NCI-H1436 treated with DMSO at 0.1 percent for 48 hours (cell line): ENCODE measurements at regions not wholly inside any gene's neighbourhood (a gene's known extent, or its start where the extent isn't known, plus 50 kb on each side); places are given as distances from the start of the nearest gene placed in this dataset.

Source experiments
- DNase-seq: peaks from one replicate; lab custom pipeline; 2025; lab: John Stamatoyannopoulos, UW

DNA sequence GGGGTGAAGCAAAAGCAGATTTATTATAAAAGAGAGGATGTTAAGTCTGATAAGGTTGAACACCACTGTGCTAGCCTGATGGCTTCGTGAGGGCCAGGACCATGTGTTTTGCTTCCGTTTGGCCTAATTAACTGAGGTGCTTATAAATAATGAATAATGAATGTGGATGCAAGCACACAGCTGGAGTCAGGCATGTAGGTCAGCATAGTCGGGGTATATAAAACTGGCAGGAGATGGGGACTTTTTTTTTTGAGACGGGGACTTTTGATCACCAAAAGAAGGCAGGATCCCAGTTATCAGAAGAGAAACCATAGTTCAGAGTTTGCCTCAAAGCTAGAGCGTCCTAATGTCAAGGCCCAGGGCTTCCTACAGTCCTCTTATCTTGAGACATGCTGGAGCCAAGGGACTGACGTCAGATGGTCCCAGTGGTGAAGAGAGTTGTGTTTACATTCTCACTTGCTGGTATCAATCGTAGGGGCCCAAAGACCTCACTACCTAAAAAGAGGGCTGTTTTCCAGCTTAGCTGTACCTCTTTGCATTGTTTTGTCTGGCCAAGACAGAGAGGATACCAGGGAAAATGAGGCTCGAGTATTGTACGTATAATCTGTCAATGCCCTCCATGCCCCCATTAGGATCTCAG lies 50.4 kb downstream of the RTL9 start:
- no peak for DNase-seq

DNA sequence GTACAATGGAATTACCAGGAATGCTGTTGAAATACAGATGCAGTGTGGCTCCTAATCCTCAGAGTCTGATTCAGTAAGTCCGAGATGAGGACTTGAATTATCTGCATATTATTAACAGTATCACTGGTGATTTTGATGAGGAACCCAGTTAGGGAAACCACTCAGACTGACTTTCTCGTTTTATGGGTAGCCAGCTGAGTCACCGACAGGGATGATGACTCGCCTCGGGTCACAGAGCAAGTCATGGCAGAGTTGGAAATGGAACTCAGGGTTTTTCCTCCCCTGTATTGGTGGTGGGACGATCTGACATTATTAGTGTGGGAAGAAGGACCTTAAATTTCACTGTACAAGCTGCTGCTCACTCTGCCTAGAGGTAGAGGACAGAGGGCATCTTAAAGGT lies 51.3 kb downstream of the RTL9 start:
- DNase-seq, result no peak

DNA sequence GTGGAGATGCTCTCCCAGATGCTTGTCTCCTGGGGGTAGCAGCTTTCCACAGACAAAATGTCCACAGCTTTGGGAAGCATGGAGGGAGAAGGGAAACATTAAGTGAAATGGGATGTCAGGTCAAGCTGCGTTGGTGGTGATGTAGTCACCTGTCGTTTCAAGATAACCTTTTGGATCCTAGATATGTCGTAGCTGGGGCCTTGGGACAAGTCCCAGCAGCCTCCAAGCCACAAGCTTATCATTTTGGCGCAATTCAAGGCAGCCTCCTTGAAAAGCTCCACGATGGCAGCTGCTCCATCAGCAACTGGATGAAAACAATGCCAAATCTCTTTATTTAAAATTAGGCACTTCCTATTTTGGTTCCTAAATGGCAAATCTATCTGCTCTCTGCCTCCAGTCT lies 52.0 kb downstream of the RTL9 start:
- no peak for DNase-seq

DNA sequence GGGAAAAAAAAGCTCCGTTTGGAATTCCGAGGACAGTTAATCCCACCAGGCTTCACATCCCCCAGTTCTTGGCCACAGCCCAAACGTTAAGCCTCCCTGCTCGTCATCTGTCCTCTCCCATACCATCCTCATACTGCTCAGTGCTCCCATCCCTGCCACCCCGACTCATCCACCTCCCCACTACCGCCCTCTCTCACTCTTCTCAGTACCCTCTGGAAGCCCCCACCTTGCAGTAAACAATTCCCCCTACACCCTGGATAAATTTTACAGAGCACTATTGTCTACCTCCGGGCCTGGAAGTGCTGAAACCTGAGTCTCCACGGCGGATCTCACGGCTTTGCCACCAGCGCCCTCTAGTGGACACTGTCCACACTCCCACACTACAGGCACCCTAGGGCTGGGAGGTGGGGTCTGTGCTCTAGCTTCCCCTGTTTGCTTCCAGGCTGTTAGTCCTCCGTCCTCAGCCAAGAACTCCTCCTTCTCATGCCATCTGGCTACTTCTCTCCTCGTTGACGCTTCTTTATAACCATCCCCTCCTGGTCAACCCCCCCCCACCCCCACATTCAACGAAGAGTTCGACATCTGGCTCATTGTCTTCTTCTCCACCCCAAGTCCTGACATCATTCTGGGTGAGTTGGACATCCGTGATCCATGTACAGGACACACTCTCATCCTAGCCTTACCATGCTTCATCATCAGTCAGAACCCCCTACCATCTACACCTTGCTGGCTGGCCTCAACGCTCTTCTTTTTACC lies 54.5 kb downstream of the RTL9 start:
- peak; percentile 34 for DNase-seq

DNA sequence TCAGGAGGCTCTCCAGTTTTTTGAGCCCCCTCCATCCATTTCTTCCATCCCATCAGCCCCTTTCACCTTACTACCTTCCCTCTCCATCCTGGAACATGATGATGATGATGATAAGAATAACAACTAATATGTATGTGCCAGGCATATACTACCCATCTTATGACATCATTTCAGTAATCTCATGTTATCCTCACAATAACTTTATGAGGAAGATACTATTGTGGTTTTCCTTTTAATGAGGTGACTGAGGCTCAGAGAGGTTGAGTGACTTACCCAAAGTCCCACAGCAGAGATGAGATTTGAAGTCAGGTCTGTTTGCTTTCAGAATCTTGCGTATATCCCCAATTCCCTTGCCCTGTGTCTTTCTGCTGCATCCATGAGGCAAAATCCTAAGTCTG lies 55.1 kb downstream of the RTL9 start:
- DNase-seq, result no peak

DNA sequence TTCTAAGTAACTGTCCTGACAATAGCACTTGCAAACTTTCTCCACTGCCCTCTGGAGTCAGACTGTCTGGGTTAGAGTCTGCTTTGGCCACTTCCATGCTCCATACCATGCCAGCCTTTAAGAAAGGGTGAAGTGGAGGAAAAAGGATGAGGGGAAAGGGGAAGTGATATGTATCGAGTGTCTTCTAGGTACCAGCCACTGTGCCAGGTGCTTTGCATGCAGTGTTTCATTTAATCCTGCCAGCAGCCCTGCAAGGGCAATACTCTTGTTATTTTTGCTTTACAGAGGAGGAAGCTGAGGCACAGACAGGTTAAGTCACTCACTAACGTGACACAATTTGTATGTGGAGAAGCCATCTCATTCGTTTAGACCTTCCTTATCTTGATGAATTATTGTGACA lies 55.6 kb downstream of the RTL9 start:
- DNase-seq, result no peak

DNA sequence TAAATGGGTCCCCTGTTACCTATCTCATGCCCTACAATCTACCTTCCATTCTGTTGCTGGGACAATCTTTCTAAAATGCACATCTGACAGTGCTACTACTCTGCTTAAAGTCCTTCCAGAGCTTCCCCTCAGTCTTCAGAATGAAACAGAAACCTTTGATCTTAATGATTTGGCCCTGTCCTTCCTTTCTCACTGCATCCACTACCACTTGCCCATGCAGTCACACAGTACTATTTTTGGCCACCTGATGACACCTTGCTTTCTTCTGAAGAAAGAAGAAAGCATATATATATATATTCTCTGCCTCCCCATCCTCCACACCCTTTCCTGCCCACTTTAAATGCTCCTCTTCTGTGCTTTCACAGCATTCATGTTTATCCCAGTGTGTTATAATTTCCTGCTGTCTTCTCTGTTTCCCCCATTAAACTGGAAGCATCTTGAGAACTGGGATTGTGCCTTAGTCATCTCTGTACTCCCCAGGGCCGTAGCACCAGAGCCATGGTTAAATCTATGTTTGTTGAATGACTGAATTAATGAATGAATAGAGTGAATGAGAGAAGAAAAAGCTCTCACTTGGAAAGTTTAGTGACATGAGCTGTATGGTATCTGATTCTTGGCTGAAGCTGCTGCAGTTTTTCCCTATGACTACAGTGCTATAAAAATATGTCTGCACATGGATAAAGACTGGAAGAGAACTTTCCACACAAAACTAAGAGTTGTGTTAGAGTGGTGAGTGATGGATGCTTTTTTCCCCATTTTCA lies 56.2 kb downstream of the RTL9 start:
- DNase-seq, result no peak

DNA sequence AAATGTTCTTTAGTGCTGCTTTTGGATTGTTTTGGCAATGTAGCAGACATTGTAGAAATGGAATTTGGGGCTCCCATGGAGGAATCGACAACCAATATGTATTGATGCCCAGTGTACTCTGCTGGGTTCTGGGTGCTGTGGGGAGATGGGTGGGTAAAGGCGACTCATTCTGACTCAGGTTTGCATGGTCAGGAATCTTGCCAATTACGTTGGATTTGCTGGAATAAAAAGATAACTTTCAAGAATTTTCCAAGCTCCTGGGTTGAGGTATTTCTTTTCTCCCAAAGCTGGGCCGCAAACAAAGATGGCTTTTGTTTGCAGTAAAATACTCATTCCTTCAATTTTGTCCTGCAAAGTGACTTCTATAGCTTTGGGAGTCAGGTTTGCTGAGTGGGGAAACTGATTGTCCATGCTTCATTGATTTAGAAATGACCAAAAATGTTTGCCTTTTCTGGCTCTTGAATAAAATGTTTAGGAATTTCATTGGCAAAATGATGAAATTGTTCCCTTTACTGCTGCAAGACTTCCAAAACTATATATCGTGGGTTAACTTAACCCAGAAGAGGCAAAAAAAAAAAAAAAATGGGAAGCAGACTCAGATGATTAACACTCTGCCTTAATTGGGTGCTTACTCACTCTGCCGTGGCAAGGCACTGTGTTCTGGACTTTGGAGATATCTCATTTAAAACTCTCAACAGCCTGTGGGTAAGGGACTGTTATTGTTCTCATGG lies 57.0 kb downstream of the RTL9 start:
- DNase-seq, result no peak

DNA sequence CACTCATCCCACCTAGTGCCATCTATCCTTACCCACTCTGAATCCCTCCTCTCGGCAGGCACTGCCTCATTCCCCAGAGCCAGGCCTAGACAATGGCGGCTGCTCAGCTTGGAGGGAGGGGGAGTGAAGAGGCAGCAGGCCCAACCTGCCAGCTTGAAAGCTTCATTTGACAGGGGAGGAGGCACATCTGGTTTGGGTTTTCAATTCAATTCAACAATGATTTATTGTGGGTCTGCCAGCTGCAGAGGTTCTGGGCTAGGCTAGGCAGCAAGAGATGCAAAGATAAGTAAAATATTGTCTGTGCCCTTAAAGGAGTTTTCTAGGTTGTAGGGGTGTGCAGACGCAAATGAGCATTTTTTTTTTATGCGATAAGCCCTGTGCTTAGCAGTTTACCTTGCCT lies 58.5 kb downstream of the RTL9 start:
- no peak for DNase-seq

DNA sequence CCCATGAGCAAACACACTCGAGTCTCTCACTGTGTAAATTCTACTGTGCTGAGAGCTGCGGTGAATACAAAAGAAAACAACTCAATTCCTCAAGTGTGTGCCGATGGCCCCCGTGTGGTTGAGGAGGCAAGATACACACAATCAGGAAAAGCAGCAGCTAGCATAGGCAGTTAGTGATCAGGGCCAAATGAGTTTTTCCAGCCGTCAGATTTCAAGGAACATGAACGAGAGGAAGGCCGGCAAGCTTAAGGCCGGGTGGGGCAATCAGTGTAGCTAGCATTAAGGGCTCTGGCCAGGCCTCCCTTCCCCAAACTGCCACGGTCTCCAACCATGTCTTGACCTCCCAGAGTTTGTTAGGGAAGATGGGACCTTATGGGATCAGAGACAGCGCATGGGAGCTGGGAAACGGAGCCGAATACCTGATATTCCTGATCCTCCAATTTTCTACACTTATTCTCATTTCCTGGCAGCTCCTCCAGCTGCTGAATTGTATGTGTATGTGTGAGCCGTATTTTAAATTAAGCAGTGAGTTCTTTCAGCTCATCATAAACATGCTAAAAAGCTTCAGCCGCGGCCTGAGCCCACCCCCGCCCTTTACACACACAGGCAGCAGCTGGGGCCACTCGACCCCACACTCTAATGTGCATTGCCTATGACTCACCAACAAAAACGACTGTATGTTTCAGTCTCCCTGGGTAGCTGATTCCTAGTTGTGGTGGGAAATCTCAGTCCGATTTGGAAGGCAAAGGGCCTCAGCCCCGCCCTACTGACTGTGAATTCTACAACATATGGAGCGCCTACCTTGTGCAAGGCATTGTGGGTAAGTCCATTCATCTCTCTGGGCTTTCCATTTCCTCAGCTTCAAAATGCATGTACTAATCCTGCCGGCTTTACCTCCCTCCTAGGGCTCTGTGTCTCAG lies 59.9 kb downstream of the RTL9 start:
- peak; percentile 44 for DNase-seq

DNA sequence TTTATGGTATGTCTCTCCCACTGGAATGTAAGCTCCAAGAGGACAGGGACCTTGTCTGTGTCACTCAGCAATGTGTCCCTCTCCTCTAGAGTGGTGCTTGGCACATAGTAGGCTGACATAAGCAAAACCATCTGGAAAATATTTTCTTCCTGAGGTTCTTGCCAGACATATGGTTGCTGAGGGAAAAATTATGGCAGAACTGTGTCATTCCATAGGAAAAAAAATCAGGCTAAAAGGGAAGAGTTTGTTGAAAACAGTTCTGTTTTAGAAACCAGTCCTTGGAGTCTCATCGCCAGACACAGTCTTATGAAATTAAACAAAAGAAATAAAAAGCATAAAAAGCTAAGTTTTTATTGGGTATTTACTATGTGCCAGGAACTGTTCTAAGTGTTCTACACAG lies 60.9 kb downstream of the RTL9 start:
- no peak for DNase-seq

DNA sequence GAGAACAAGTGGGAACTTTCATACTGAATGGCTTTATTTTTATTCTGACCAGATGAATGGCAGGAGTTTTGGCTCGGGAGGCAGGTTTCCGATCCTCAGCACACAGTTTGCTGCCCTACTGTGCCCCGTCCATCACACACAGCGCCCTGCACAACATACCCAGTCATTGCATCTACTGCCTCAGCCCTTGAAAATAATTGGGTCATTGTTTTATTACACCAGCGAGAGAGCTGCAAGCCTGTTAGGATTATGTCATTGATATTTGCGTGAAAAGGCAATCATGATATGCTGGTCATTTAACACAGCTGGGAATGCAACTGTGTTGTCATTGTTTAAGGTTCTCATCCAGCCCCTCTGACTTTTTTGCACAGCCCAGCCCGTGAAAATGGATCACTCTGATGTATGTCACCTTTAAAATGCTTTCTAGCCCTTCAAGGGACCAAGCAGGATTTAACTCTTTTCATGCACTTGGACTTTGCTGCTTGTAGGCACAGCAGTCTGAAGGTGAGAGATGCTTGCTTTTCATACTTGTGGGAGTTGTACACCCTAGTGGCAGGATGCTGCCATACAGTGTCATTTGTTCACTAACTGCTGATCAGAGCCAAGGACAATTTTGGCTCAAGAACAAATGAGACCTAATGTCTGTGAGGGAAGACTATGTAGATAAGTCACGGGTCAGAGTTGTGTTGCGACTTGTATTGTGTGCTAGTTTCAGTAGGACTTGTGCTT lies 62.3 kb downstream of the RTL9 start:
- no peak for DNase-seq

DNA sequence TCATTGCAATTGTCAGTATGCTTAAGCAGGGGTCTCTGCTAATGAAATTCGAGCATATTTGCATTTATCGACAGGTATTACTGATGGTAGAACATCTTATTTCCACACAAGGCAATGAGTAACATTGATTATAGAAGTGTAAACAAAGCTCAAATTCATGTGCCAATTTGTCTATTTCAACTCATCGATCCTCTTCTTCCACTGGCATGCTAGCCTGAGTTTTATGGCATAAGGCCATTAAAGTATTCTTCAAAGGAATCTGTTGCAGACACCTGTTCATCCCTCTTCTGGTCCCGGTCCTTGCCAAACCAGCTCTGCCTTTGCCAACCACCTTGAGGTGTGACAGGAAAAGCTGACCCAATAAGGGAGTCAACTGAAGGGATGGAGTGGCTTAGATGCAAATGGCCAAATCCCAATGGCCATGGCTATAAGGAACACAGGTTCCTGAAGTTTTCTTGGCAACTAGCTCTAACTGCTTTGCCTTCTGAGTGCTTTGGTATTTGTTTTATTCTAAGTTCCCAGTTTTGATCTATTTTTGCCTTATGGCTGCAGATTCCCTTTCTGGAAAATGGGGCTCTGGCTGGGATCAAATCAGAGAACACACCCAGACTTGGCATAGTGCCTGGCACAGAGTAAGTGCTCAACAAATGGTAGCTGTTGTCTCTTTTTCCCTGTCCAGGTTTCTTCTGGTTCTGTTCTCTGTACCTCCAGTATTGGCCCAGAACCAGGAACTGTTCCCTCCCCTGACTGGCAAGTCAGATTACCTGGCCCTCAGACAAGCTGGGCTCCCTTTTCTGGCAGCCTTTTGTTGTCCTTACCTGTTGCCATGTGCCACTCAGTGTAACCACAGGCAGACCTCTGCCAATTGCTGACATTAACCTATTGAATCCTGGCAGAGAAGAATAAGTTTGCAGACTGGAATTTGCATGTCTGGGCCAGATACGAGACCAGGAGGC lies 63.1 kb downstream of the RTL9 start:
- no peak for DNase-seq

DNA sequence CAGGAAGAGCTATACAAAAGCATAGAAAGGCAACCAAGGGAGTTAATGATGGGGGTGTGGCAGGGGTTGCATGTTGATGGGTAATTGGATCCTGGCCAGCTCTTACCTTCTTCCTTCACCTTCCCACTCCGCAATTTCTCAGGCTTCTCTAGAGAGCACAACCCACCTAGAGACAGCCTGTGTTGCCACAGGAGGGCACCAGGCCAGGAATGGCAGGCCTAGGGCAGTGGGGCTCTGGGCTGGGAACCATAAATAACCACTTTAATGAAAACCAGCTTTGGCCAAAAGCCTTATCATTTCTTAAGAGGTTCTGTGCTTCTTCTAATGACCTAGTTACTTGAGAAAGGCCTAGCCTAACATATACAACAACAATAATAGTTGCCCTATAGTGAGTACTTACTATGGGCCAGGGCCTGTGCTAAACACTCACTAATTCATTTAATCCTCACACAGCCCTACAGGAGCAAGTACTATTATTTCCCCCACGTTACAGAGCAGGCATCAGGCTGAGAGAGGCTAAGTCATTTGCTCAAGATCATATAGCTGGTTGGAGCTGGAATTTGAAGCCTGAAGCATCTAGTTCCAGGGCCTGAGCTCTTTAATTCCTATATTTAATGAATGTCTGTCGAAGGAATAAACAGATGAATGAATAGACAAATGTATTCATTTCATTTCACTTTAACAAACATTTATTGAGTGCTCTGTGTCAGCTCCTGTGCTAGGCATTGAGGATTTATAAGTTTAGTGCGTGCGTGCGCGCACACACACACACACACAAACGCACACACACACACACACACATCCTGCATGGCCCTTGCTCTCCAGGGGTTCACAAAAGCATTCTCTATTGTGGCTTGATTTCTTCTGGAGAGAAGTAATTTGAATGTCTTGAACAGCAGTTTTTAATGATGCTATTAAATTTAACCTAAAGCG lies 66.8 kb downstream of the RTL9 start:
- peak; percentile 55 for DNase-seq

DNA sequence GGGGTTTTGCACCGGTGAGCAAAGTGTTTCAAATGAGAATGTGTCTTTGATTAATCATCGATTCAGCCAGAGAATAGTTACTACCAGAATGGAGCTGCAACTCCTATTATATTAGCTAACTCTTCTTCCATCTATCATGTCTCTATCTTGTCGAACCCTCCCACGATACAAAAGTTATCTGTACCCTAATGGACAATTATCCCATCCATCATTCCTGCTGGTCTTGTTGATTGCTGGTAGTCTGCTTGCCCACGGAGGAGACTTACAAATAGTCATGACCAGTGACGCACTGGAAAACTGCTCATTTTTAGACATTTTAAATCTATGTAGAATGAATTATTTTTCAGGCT lies 67.5 kb downstream of the RTL9 start:
- no peak for DNase-seq

DNA sequence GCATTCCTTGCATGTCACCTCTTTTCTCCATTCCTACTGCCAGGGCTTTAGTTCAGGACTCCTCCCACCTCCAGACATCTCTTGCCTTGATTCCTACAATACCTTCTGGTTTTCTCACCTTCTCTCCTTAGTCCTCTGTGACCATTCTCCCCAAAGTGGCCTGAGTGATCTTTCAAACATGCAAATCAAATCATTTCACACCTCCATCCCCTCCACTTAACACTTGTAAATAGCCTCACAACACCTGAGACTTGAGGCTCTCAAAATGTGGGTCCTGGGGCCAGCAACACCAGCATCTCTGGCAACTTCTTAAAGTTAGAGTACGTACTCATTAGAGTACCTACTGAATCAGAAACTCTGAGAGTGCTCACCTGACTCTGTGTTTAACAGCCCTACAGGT lies 68.4 kb downstream of the RTL9 start:
- no peak for DNase-seq

DNA sequence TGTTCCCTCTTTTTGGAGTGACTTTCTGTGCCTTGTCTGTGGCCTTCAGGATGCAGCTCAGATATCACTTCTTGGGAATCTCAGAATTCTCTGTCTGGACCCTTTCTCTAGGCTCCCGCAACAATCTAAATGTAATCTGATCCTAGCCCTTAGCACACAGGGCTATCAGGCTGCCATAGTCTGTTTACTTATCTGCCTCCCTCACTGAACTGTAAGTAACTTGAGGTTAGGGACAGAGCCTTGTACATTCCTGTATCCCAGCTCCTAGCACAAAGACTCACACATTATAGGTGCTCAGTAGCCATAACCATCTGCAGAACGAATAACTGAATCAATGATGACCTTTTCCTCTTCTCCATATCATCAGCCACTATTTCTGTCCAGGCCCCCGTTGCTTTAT lies 69.5 kb downstream of the RTL9 start:
- DNase-seq, result no peak

DNA sequence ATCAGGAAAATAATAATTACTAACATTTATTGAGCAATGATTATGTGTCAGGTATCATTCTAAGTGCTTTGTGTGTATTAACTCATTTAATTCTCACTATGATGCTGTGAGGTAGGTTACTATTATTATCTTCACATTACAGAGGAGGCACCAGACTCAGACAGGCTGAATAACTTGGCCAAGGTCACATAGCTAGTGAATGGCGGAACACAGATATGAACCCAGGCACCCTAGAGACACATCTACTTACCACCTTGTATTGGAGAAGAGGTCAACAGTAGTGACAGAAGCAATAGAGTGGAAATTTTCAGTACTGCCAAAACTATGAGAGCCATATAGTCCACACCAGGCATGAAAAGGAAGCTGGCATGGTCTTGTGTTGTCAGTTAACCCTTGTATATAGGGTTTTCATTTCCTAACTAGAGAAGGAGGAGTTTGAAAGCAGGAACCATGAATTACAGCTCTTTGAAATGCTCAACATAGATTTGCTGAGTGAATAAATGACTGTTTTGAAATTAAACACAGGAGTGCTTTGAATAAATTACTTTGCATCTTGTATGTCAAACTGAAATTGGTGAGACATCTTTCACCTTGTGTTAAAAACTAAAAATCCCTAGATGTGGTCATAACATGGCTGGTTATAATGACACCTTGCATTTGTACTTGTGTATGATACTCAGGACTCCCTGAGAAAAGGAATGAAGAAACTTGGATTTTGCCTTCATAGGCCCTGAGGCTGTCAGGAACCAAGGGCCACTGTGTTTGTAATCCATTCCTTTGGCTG lies 71.8 kb downstream of the RTL9 start:
- no peak for DNase-seq
